ENCODE measurements at regions not wholly inside any gene's neighbourhood (a gene's known extent, or its start where the extent isn't known, plus 50 kb on each side); places are given as distances from the start of the nearest gene placed in this dataset.

DNA sequence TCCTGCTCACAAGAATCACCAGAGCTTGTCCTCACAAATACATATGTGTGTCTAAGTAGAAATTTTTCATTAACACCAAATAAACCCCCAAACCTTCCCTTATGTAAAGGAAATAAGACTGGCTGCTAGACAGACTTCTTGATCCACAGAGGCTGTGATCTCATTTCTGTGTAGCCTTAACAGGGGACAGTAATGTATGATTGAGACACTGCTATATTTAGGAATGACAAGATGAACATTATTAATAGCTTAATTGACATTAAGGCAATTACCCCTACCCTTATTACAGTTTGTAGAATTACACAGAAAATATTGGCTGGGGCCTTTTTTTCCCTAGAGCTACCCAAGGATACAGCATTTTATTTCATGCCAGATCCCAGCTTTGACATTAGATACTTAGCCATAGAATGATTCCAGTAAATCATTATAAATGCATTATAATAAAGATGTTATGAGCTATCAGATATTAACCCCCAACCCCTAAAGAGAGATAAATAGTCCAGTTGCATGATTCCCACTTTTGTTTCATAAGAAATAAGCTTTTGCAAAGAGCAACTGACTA, 392.1 kb upstream of the HNRNPA3 start:
- TF ChIP-seq GATA3 (IDR thresholded peaks at IDR 0.05; ENCODE audit: low read depth, low read length), result no peak
- TF ChIP-seq GATA2 (IDR thresholded peaks at IDR 0.05; ENCODE audit: low read depth, low read length), result no peak

Measured in SH-SY5Y (cell line).